ENCODE measurements at regions not wholly inside any gene's neighbourhood (a gene's known extent, or its start where the extent isn't known, plus 50 kb on each side); places are given as distances from the start of the nearest gene placed in this dataset.

GRCh38 chr5:101658433-101658832 is 637.7 kb downstream of the SLCO4C1 start:
- TF ChIP-seq EZH2 (IDR thresholded peaks at IDR 0.05; ENCODE audit: borderline replicate concordance, low read depth, low read length, severe bottlenecking) = no peak
- TF ChIP-seq, protein P1, sequence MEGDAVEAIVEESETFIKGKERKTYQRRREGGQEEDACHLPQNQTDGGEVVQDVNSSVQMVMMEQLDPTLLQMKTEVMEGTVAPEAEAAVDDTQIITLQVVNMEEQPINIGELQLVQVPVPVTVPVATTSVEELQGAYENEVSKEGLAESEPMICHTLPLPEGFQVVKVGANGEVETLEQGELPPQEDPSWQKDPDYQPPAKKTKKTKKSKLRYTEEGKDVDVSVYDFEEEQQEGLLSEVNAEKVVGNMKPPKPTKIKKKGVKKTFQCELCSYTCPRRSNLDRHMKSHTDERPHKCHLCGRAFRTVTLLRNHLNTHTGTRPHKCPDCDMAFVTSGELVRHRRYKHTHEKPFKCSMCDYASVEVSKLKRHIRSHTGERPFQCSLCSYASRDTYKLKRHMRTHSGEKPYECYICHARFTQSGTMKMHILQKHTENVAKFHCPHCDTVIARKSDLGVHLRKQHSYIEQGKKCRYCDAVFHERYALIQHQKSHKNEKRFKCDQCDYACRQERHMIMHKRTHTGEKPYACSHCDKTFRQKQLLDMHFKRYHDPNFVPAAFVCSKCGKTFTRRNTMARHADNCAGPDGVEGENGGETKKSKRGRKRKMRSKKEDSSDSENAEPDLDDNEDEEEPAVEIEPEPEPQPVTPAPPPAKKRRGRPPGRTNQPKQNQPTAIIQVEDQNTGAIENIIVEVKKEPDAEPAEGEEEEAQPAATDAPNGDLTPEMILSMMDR (IDR thresholded peaks at IDR 0.05; ENCODE audit: borderline replicate concordance, extremely low read depth, low read length, poor library complexity, severe bottlenecking) = no peak
- Histone ChIP-seq H3K27ac (ENCODE audit: low read length) (no peak overlapping the region), H3K4me1 (ENCODE audit: insufficient read depth, low read length) (no peaks in the 10 kb centered on the region), H3K9me3 (ENCODE audit: insufficient read depth, low read length, severe bottlenecking) (no peaks in the 10 kb centered on the region), H3K9ac (ENCODE audit: low read depth, low read length) (no peak overlapping the region), H2AFZ (ENCODE audit: low read depth, low read length) (no peak overlapping the region), H4K20me1 (ENCODE audit: insufficient read depth, low read length) (no peaks in the 10 kb centered on the region), H3K79me2 (ENCODE audit: insufficient read depth, low read length) (no peaks in the 10 kb centered on the region), H3K36me3 (ENCODE audit: insufficient read depth, low read length) (no peaks in the 10 kb centered on the region), H3K4me3 (ENCODE audit: low read depth in 1 of 2, low read length in 2 of 2) (no peak overlapping the region), H3K4me2 (ENCODE audit: insufficient read depth, low read length) (no peak overlapping the region), H3K27me3 (ENCODE audit: insufficient read depth, low read length, poor library complexity) (no peaks in the 10 kb centered on the region)
- DNase-seq (no peak), ATAC-seq (ENCODE audit: insufficient read depth, low read depth) (no peak)

GRCh38 chr5:101653996-101654395 is 642.1 kb downstream of the SLCO4C1 start:
- H2AFZ ChIP-seq (ENCODE audit: low read depth, low read length) = no peak overlapping the region
- TF ChIP-seq, protein P1 (IDR thresholded peaks at IDR 0.05; ENCODE audit: borderline replicate concordance, extremely low read depth, low read length, poor library complexity, severe bottlenecking) = no peak
- TF ChIP-seq EZH2 (IDR thresholded peaks at IDR 0.05; ENCODE audit: borderline replicate concordance, low read depth, low read length, severe bottlenecking) = no peak
- no peak overlapping the region for H3K4me3 ChIP-seq (ENCODE audit: low read depth in 1 of 2, low read length in 2 of 2)
- H3K4me2 ChIP-seq (ENCODE audit: insufficient read depth, low read length) = no peak overlapping the region
- H3K9ac ChIP-seq (ENCODE audit: low read depth, low read length) = no peak overlapping the region
- H3K79me2 ChIP-seq (ENCODE audit: insufficient read depth, low read length) = no peaks in the 10 kb centered on the region
- no peak for ATAC-seq (ENCODE audit: insufficient read depth, low read depth)
- no peaks in the 10 kb centered on the region for H3K9me3 ChIP-seq (ENCODE audit: insufficient read depth, low read length, severe bottlenecking)
- no peak overlapping the region for H3K27ac ChIP-seq (ENCODE audit: low read length)
- H4K20me1 ChIP-seq (ENCODE audit: insufficient read depth, low read length) = no peaks in the 10 kb centered on the region
- DNase-seq = no peak
- H3K4me1 ChIP-seq (ENCODE audit: insufficient read depth, low read length) = no peaks in the 10 kb centered on the region
- H3K27me3 ChIP-seq (ENCODE audit: insufficient read depth, low read length, poor library complexity) = no peaks in the 10 kb centered on the region
- no peaks in the 10 kb centered on the region for H3K36me3 ChIP-seq (ENCODE audit: insufficient read depth, low read length)

DNA sequence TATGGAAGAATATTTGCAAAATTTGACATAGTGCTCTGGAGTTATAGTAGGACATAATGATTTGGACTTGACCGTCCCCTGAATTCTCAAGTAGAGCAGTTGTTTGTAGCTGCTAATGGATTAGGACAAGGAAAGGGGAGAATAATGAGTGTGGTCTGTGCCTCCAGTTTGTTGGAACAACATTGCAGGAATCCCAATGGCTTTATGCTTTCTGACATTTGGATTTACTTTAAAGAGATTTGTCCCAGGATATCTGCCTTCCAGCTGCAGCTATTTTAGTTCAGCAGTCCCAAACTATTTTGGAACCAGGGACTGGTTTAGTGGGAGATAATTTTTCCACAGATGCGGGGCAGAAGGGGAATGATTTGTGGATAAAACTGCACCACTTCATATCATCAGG is 648.2 kb downstream of the SLCO4C1 start:
- no peak overlapping the region for H3K4me3 ChIP-seq (ENCODE audit: low read depth in 1 of 2, low read length in 2 of 2)
- no peaks in the 10 kb centered on the region for H3K9me3 ChIP-seq (ENCODE audit: insufficient read depth, low read length, severe bottlenecking)
- no peak overlapping the region for H2AFZ ChIP-seq (ENCODE audit: low read depth, low read length)
- H3K27me3 ChIP-seq (ENCODE audit: insufficient read depth, low read length, poor library complexity) = peaks cover 1% of the 10 kb centered on the region
- no peaks in the 10 kb centered on the region for H4K20me1 ChIP-seq (ENCODE audit: insufficient read depth, low read length)
- H3K27ac ChIP-seq (ENCODE audit: low read length) = no peak overlapping the region
- H3K4me1 ChIP-seq (ENCODE audit: insufficient read depth, low read length) = no peaks in the 10 kb centered on the region
- no peaks in the 10 kb centered on the region for H3K36me3 ChIP-seq (ENCODE audit: insufficient read depth, low read length)
- TF ChIP-seq, protein P1 (IDR thresholded peaks at IDR 0.05; ENCODE audit: borderline replicate concordance, extremely low read depth, low read length, poor library complexity, severe bottlenecking) = no peak
- no peak for TF ChIP-seq EZH2 (IDR thresholded peaks at IDR 0.05; ENCODE audit: borderline replicate concordance, low read depth, low read length, severe bottlenecking)
- H3K79me2 ChIP-seq (ENCODE audit: insufficient read depth, low read length) = no peaks in the 10 kb centered on the region
- ATAC-seq (ENCODE audit: insufficient read depth, low read depth) = no peak
- no peak for DNase-seq
- H3K4me2 ChIP-seq (ENCODE audit: insufficient read depth, low read length) = no peak overlapping the region
- no peak overlapping the region for H3K9ac ChIP-seq (ENCODE audit: low read depth, low read length)

- ATAC-seq (ENCODE audit: insufficient read depth, low read depth) = no peak
- DNase-seq = no peak
- H2AFZ ChIP-seq (ENCODE audit: low read depth, low read length) = no peak overlapping the region
Measured at GRCh38 chr5:101643794-101644193, 652.3 kb downstream of the SLCO4C1 start.

More at GRCh38 chr5:101643794-101644193, 652.3 kb downstream of the SLCO4C1 start:
- TF ChIP-seq EZH2 (IDR thresholded peaks at IDR 0.05; ENCODE audit: borderline replicate concordance, low read depth, low read length, severe bottlenecking) = no peak
- TF ChIP-seq, protein P1 (IDR thresholded peaks at IDR 0.05; ENCODE audit: borderline replicate concordance, extremely low read depth, low read length, poor library complexity, severe bottlenecking) = no peak
- no peak overlapping the region for H3K4me2 ChIP-seq (ENCODE audit: insufficient read depth, low read length)
- H3K27me3 ChIP-seq (ENCODE audit: insufficient read depth, low read length, poor library complexity) = peaks cover 3% of the 10 kb centered on the region
- H3K36me3 ChIP-seq (ENCODE audit: insufficient read depth, low read length) = no peaks in the 10 kb centered on the region
- no peak overlapping the region for H3K9ac ChIP-seq (ENCODE audit: low read depth, low read length)
- H3K4me1 ChIP-seq (ENCODE audit: insufficient read depth, low read length) = no peaks in the 10 kb centered on the region
- no peaks in the 10 kb centered on the region for H4K20me1 ChIP-seq (ENCODE audit: insufficient read depth, low read length)
- H3K27ac ChIP-seq (ENCODE audit: low read length) = no peak overlapping the region
- no peaks in the 10 kb centered on the region for H3K79me2 ChIP-seq (ENCODE audit: insufficient read depth, low read length)
- H3K9me3 ChIP-seq (ENCODE audit: insufficient read depth, low read length, severe bottlenecking) = no peaks in the 10 kb centered on the region
- H3K4me3 ChIP-seq (ENCODE audit: low read depth in 1 of 2, low read length in 2 of 2) = no peak overlapping the region

Data from DND-41 (cell line).